Fibroblast of lung (primary cell): ENCODE measurements at regions not wholly inside any gene's neighbourhood (a gene's known extent, or its start where the extent isn't known, plus 50 kb on each side); places are given as distances from the start of the nearest gene placed in this dataset.

Experiments used
- DNase-seq, 2 donors: peaks; one replicate each; pipeline versions ENCODE4 v3.0.0 to v3.0.0-alpha.2; 2010; ENCODE audit warnings: low read depth in 2 of 2
- H2AFZ ChIP-seq: 2 replicates; pipeline ENCODE4 v1.5.1; 2012; ENCODE audit warnings: low read length, control low read depth, inconsistent platforms
- H3K27ac ChIP-seq: 2 replicates; pipeline ENCODE4 v1.5.1; 2011; ENCODE audit warnings: low read length, control low read depth; ENCODE audit not compliant: insufficient read depth
- H3K27me3 ChIP-seq: 2 replicates; pipeline ENCODE4 v1.5.1; 2011; ENCODE audit warnings: mild to moderate bottlenecking, low read length; ENCODE audit not compliant: control insufficient read depth, insufficient read depth
- H3K36me3 ChIP-seq: 2 replicates; pipeline ENCODE4 v1.5.1; 2011; ENCODE audit warnings: low read length; ENCODE audit not compliant: control insufficient read depth, insufficient read depth
- H3K4me1 ChIP-seq: 2 replicates; pipeline ENCODE4 v1.5.1; 2011; ENCODE audit warnings: low read length; ENCODE audit not compliant: control insufficient read depth, insufficient read depth; ENCODE audit errors: extremely low read depth
- H3K4me2 ChIP-seq: 2 replicates; pipeline ENCODE4 v1.5.1; 2011; ENCODE audit warnings: low read length, control low read depth; ENCODE audit not compliant: insufficient read depth; ENCODE audit errors: extremely low read depth
- H3K4me3 ChIP-seq, 4 experiments: fragments of 200-600 bp in 1 of 4; sonication (generic) in 1 of 4; replicated peaks in 1 of 4; 2 replicates each; pipeline ENCODE4 v1.5.1; 2011 to 2016; ENCODE audit warnings: low read length in 4 of 4, low read depth in 3 of 4, mild to moderate bottlenecking in 3 of 4, control low read depth in 2 of 4, inconsistent platforms in 1 of 4, mixed read lengths in 1 of 4; ENCODE audit not compliant: insufficient read depth in 1 of 4; ENCODE audit errors: control extremely low read depth in 1 of 4
- H3K79me2 ChIP-seq: 2 replicates; pipeline ENCODE4 v1.5.1; 2012; ENCODE audit warnings: mild to moderate bottlenecking, low read length, inconsistent platforms; ENCODE audit not compliant: control insufficient read depth, insufficient read depth
- H3K9ac ChIP-seq: 2 replicates; pipeline ENCODE4 v1.5.1; 2011; ENCODE audit warnings: mild to moderate bottlenecking, low read length, control low read depth; ENCODE audit not compliant: insufficient read depth
- H3K9me3 ChIP-seq: 2 replicates; pipeline ENCODE4 v1.5.1; 2012; ENCODE audit warnings: low read depth, low read length; ENCODE audit not compliant: control insufficient read depth, insufficient read depth
- H4K20me1 ChIP-seq: 2 replicates; pipeline ENCODE4 v1.5.1; 2011; ENCODE audit warnings: low read length; ENCODE audit not compliant: control insufficient read depth, insufficient read depth; ENCODE audit errors: extremely low read depth
- EZH2 ChIP-seq: IDR thresholded peaks from 2 replicates; pipeline ENCODE4 v1.5.1; 2012; ENCODE audit warnings: low read length, control low read depth, mild to moderate bottlenecking; ENCODE audit errors: missing control alignments
- TF ChIP-seq, protein P1 (sequence below), 2 donors: IDR thresholded peaks in 1 of 2; conservative IDR thresholded peaks in 1 of 2; 1 replicate in 1 of 2; 2 replicates in 1 of 2; pipeline ENCODE4 v1.5.1; 2011 to 2012; ENCODE audit warnings: low read length in 2 of 2, control low read depth in 1 of 2, inconsistent platforms in 1 of 2, low read depth in 1 of 2, mild to moderate bottlenecking in 1 of 2

DNA sequence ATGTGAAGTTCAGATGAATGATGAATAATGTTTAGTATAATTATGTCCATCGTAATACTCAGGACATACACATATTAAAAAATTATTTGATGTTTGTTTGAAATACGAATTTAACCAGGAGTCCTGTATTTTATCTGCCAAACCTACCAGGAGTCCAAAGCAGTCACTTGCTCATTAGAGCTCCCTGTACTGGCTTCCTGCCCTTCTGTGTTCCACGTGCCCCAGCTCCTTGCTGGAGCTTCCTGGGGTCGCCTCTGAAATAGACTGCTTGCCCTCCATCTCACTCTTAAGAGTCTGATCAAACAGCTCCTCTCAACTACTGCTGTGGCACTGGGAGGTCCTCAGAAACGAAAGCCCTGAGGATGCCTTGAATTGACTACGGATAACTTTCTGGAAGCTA, 87.3 kb upstream of the DHRS4 start:
- no peak overlapping the region for H3K4me3 ChIP-seq
- H3K9me3 ChIP-seq, result no peaks in the 10 kb centered on the region
- no peak for DNase-seq
- no peaks in the 10 kb centered on the region for H3K4me1 ChIP-seq
- no peak for TF ChIP-seq EZH2
- TF ChIP-seq, protein P1, sequence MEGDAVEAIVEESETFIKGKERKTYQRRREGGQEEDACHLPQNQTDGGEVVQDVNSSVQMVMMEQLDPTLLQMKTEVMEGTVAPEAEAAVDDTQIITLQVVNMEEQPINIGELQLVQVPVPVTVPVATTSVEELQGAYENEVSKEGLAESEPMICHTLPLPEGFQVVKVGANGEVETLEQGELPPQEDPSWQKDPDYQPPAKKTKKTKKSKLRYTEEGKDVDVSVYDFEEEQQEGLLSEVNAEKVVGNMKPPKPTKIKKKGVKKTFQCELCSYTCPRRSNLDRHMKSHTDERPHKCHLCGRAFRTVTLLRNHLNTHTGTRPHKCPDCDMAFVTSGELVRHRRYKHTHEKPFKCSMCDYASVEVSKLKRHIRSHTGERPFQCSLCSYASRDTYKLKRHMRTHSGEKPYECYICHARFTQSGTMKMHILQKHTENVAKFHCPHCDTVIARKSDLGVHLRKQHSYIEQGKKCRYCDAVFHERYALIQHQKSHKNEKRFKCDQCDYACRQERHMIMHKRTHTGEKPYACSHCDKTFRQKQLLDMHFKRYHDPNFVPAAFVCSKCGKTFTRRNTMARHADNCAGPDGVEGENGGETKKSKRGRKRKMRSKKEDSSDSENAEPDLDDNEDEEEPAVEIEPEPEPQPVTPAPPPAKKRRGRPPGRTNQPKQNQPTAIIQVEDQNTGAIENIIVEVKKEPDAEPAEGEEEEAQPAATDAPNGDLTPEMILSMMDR (conservative IDR thresholded peaks at IDR 0.05 in 1 of 2, IDR thresholded peaks at IDR 0.05 in 1 of 2; ENCODE audit: low read depth in 1 of 2, low read length in 2 of 2), result no peak
- no peak overlapping the region for H2AFZ ChIP-seq
- H3K27me3 ChIP-seq, result no peaks in the 10 kb centered on the region
- no peak overlapping the region for H3K9ac ChIP-seq
- no peaks in the 10 kb centered on the region for H3K79me2 ChIP-seq
- no peaks in the 10 kb centered on the region for H3K36me3 ChIP-seq
- H4K20me1 ChIP-seq, result no peaks in the 10 kb centered on the region
- no peak overlapping the region for H3K27ac ChIP-seq
- no peak overlapping the region for H3K4me2 ChIP-seq

DNA sequence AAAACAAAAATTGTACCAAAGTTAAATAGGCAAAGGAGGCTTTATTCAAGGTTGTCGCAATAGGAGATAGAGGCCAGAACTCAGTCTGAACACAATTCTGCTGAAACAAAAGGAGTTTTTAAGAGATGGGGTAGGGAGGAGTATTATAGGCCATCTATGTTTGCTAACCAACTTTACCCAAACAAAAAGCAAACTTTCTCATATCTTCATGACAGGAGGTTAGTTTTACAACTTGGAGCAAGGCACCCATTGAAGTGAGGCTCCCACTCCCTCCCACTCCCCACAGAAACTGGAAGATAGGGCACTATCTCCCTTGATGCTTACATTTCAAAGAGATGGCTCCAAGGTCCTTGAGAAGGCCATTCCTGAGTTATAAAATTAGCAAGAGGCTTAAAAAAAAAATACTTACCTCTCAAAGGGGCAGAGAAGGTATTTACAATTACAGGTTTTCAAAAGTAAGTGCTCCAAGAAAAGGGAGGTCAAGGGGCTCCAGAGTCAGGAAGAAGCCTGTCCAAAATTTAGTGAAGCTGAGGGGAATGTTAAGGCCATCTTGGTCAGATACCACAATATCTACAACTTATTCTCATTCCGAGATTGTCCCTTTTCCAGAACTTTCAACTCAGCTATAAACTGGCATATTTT, 84.4 kb upstream of the DHRS4 start:
- H3K9me3 ChIP-seq, result no peaks in the 10 kb centered on the region
- no peaks in the 10 kb centered on the region for H3K4me1 ChIP-seq
- TF ChIP-seq, protein P1 (conservative IDR thresholded peaks at IDR 0.05 in 1 of 2, IDR thresholded peaks at IDR 0.05 in 1 of 2; ENCODE audit: low read depth in 1 of 2, low read length in 2 of 2), result no peak
- TF ChIP-seq EZH2, result no peak
- DNase-seq, result no peak
- no peak overlapping the region for H3K4me2 ChIP-seq
- H4K20me1 ChIP-seq, result no peaks in the 10 kb centered on the region
- H2AFZ ChIP-seq, result no peak overlapping the region
- H3K9ac ChIP-seq, result no peak overlapping the region
- no peaks in the 10 kb centered on the region for H3K36me3 ChIP-seq
- no peaks in the 10 kb centered on the region for H3K27me3 ChIP-seq
- no peak overlapping the region for H3K4me3 ChIP-seq
- no peaks in the 10 kb centered on the region for H3K79me2 ChIP-seq
- no peak overlapping the region for H3K27ac ChIP-seq

DNA sequence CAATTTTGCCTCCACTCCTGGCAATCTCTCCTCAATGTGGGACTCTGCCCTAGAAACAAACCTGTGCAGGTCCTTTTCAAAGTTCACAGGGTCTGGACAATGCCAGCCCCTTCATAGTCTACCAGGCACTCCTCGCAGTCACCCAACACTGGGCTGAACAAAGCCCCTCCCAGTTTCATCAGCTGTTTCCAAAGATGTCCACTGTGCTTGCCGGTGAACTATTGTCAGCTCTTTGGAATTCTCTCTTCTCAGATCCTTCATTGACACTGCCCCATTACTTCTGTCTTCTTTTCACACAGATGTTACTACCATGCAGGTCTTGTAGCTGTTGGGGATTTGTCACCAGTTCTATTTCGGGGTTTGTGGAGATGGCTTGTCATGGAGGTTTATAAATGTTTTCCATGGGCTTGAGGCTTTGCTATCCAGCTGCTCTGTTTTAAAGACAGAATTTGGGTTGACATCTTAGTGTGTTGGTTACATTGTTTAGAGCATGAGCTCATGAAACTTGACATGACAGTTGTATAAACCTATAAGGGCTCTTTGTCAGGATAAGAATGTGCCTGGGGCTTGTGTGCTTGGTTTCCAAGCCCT, 77.3 kb upstream of the DHRS4 start:
- no peak overlapping the region for H2AFZ ChIP-seq
- H4K20me1 ChIP-seq, result no peaks in the 10 kb centered on the region
- H3K4me3 ChIP-seq, result no peak overlapping the region
- no peaks in the 10 kb centered on the region for H3K36me3 ChIP-seq
- no peaks in the 10 kb centered on the region for H3K9me3 ChIP-seq
- no peak overlapping the region for H3K9ac ChIP-seq
- H3K4me1 ChIP-seq, result no peaks in the 10 kb centered on the region
- DNase-seq, result no peak
- no peaks in the 10 kb centered on the region for H3K79me2 ChIP-seq
- TF ChIP-seq, protein P1 (conservative IDR thresholded peaks at IDR 0.05 in 1 of 2, IDR thresholded peaks at IDR 0.05 in 1 of 2; ENCODE audit: low read depth in 1 of 2, low read length in 2 of 2), result no peak
- TF ChIP-seq EZH2, result no peak
- H3K27me3 ChIP-seq, result no peaks in the 10 kb centered on the region
- no peak overlapping the region for H3K27ac ChIP-seq
- H3K4me2 ChIP-seq, result no peak overlapping the region
